Spleen (tissue), 7 donors: ENCODE measurements at regions not wholly inside any gene's neighbourhood (a gene's known extent, or its start where the extent isn't known, plus 50 kb on each side); places are given as distances from the start of the nearest gene placed in this dataset.

Experiments used
- POLR2AphosphoS5 ChIP-seq, 3 donors: sonication (generic); formaldehyde crosslinking; IDR thresholded peaks; one replicate each; pipeline ENCODE4 v1.5.1; 2017; ENCODE audit warnings: antibody characterized with exemption in 3 of 3
- TF ChIP-seq, protein P1 (sequence below), 11 experiments: fragments of 200-600 bp in 7 of 11; fragments of 450-650 bp in 4 of 11; sonication (generic) in 4 of 11; IDR thresholded peaks in 8 of 11; conservative IDR thresholded peaks in 3 of 11; 1 replicate in 7 of 11; 2 replicates in 4 of 11; pipeline versions ENCODE4 v1.4.0 to v1.8.0; 2016 to 2021; ENCODE audit warnings: antibody characterized with exemption in 11 of 11, inconsistent platforms in 4 of 11, mild to moderate bottlenecking in 1 of 11
- donor health status: DM: no; HTN: no; CAD: no; lungs with moderate emphysema.
- donor health status: DM: no; HTN: no; CAD: no.
- donor health status: DM: no; HTN: no; CAD: no.

DNA sequence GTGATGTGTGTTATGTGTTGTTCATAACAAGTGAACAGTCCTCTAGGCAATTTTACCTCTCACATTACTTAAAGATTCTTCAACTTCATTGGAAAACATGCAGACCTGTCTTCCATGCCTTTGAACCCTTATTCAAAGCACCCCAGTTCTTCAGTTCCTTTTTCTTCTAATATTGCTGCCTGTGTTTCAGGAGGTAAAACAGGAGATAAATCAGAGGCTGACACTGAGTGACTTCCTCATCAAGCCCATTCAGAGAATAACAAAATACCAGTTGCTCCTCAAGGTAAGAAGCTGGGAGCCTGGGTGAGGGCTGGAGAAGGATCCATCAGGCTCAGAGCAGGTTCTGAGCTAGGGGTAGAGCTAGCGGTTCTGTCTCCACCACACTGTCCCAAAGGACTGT, 71.1 kb upstream of the UMPS start:
- no peak for TF ChIP-seq POLR2AphosphoS5 (IDR thresholded peaks at IDR 0.05)
- TF ChIP-seq, protein P1, sequence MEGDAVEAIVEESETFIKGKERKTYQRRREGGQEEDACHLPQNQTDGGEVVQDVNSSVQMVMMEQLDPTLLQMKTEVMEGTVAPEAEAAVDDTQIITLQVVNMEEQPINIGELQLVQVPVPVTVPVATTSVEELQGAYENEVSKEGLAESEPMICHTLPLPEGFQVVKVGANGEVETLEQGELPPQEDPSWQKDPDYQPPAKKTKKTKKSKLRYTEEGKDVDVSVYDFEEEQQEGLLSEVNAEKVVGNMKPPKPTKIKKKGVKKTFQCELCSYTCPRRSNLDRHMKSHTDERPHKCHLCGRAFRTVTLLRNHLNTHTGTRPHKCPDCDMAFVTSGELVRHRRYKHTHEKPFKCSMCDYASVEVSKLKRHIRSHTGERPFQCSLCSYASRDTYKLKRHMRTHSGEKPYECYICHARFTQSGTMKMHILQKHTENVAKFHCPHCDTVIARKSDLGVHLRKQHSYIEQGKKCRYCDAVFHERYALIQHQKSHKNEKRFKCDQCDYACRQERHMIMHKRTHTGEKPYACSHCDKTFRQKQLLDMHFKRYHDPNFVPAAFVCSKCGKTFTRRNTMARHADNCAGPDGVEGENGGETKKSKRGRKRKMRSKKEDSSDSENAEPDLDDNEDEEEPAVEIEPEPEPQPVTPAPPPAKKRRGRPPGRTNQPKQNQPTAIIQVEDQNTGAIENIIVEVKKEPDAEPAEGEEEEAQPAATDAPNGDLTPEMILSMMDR (IDR thresholded peaks at IDR 0.05 in 8 of 11, conservative IDR thresholded peaks at IDR 0.05 in 3 of 11): no peak
